HUES48 (cell line): ENCODE measurements at regions not wholly inside any gene's neighbourhood (a gene's known extent, or its start where the extent isn't known, plus 50 kb on each side); places are given as distances from the start of the nearest gene placed in this dataset.

Experiments
- H3K27ac ChIP-seq: one replicate; pipeline ENCODE4 v1.7.0; 2013; ENCODE audit warnings: low read depth, low read length, inconsistent platforms
- H3K27me3 ChIP-seq: 2 replicates; pipeline ENCODE4 v1.6.1; 2013; ENCODE audit warnings: mild to moderate bottlenecking, low read length; ENCODE audit not compliant: control insufficient read depth, insufficient read depth
- H3K36me3 ChIP-seq: 2 replicates; pipeline ENCODE4 v1.6.1; 2013; ENCODE audit warnings: low read length; ENCODE audit not compliant: control insufficient read depth, insufficient read depth
- H3K4me1 ChIP-seq: 2 replicates; pipeline ENCODE4 v1.6.1; 2013; ENCODE audit warnings: mild to moderate bottlenecking, low read length; ENCODE audit not compliant: control insufficient read depth, insufficient read depth
- H3K4me3 ChIP-seq: 2 replicates; pipeline ENCODE4 v1.5.1; 2013; ENCODE audit warnings: mild to moderate bottlenecking, low read depth, low read length
- H3K9ac ChIP-seq: 2 replicates; pipeline ENCODE4 v1.6.1; 2013; ENCODE audit warnings: mild to moderate bottlenecking, low read depth, low read length, moderate library complexity
- H3K9me3 ChIP-seq: 2 replicates; pipeline ENCODE4 v1.6.1; 2013; ENCODE audit warnings: low read length; ENCODE audit not compliant: control insufficient read depth, insufficient read depth

- Histone ChIP-seq H3K4me3 (no peak overlapping the region), H3K9ac (no peak overlapping the region), H3K27ac (no peak overlapping the region), H3K36me3 (no peaks in the 10 kb centered on the region), H3K27me3 (peaks cover 3% of the 10 kb centered on the region; the same call in 1 of the 2 replicates), H3K9me3 (no peaks in the 10 kb centered on the region), H3K4me1 (peaks cover 2% of the 10 kb centered on the region)
Observed at GRCh38 chr2:123913143-123913735, 111.8 kb upstream of the CNTNAP5 start.

GRCh38 chr2:123915380-123915779, 109.7 kb upstream of the CNTNAP5 start:
- Histone ChIP-seq H3K27ac (no peak overlapping the region), H3K27me3 (no peaks in the 10 kb centered on the region), H3K36me3 (no peaks in the 10 kb centered on the region), H3K9me3 (no peaks in the 10 kb centered on the region), H3K4me3 (no peak overlapping the region), H3K9ac (no peak overlapping the region), H3K4me1 (no peaks in the 10 kb centered on the region)

GRCh38 chr2:123916051-123916450, 109.0 kb upstream of the CNTNAP5 start:
- Histone ChIP-seq H3K36me3 (no peaks in the 10 kb centered on the region), H3K27me3 (no peaks in the 10 kb centered on the region), H3K9me3 (no peaks in the 10 kb centered on the region), H3K27ac (no peak overlapping the region), H3K9ac (no peak overlapping the region), H3K4me1 (no peaks in the 10 kb centered on the region), H3K4me3 (no peak overlapping the region)

- H3K27me3 ChIP-seq: no peaks in the 10 kb centered on the region
- H3K4me3 ChIP-seq: no peak overlapping the region
- no peaks in the 10 kb centered on the region for H3K9me3 ChIP-seq
- no peaks in the 10 kb centered on the region for H3K4me1 ChIP-seq
- no peak overlapping the region for H3K27ac ChIP-seq
- H3K9ac ChIP-seq: no peak overlapping the region
- no peaks in the 10 kb centered on the region for H3K36me3 ChIP-seq
Observed at GRCh38 chr2:123916531-123916930, 108.6 kb upstream of the CNTNAP5 start.

GRCh38 chr2:123917241-123917640, 107.8 kb upstream of the CNTNAP5 start:
- no peak overlapping the region for H3K4me3 ChIP-seq
- H3K27me3 ChIP-seq: no peaks in the 10 kb centered on the region
- H3K4me1 ChIP-seq: no peaks in the 10 kb centered on the region
- H3K27ac ChIP-seq: no peak overlapping the region
- no peaks in the 10 kb centered on the region for H3K9me3 ChIP-seq
- H3K9ac ChIP-seq: no peak overlapping the region
- no peaks in the 10 kb centered on the region for H3K36me3 ChIP-seq

- Histone ChIP-seq H3K27ac (no peak overlapping the region), H3K27me3 (no peaks in the 10 kb centered on the region), H3K9ac (no peak overlapping the region), H3K4me1 (no peaks in the 10 kb centered on the region), H3K9me3 (0 out of 2 replicates have a peak, but pooled peaks cover 3% of the 10 kb centered on the region), H3K36me3 (no peaks in the 10 kb centered on the region), H3K4me3 (no peak overlapping the region)
Observed at GRCh38 chr2:123928358-123928757, 96.7 kb upstream of the CNTNAP5 start.

GRCh38 chr2:123935405-123935804, 89.7 kb upstream of the CNTNAP5 start:
- Histone ChIP-seq H3K4me3 (no peak overlapping the region), H3K36me3 (no peaks in the 10 kb centered on the region), H3K4me1 (no peaks in the 10 kb centered on the region), H3K27ac (no peak overlapping the region), H3K9me3 (peaks cover 5% of the 10 kb centered on the region), H3K27me3 (no peaks in the 10 kb centered on the region), H3K9ac (no peak overlapping the region)

GRCh38 chr2:123953846-123954245, 71.2 kb upstream of the CNTNAP5 start:
- Histone ChIP-seq H3K4me1 (peaks cover 5% of the 10 kb centered on the region; the same call in 1 of the 2 replicates), H3K36me3 (no peaks in the 10 kb centered on the region), H3K9ac (no peak overlapping the region), H3K4me3 (no peak overlapping the region), H3K27me3 (no peaks in the 10 kb centered on the region), H3K27ac (no peak overlapping the region), H3K9me3 (no peaks in the 10 kb centered on the region)

GRCh38 chr2:123958011-123958410, 67.1 kb upstream of the CNTNAP5 start:
- Histone ChIP-seq H3K4me3 (no peak overlapping the region), H3K27ac (no peak overlapping the region), H3K9ac (no peak overlapping the region), H3K27me3 (no peaks in the 10 kb centered on the region), H3K4me1 (peaks cover 13% of the 10 kb centered on the region), H3K9me3 (peaks cover 13% of the 10 kb centered on the region), H3K36me3 (no peaks in the 10 kb centered on the region)

- no peak overlapping the region; the same call in 1 of the 2 replicates for H3K4me3 ChIP-seq
- peaks cover 13% of the 10 kb centered on the region for H3K9me3 ChIP-seq
- no peaks in the 10 kb centered on the region for H3K36me3 ChIP-seq
- H3K9ac ChIP-seq: no peak overlapping the region
- H3K27me3 ChIP-seq: no peaks in the 10 kb centered on the region
- H3K4me1 ChIP-seq: peaks cover 13% of the 10 kb centered on the region
- no peak overlapping the region for H3K27ac ChIP-seq
Observed at GRCh38 chr2:123961576-123961975, 63.5 kb upstream of the CNTNAP5 start.

- no peaks in the 10 kb centered on the region for H3K9me3 ChIP-seq
- no peaks in the 10 kb centered on the region for H3K36me3 ChIP-seq
- no peak overlapping the region for H3K4me3 ChIP-seq
- H3K27me3 ChIP-seq: no peaks in the 10 kb centered on the region
- no peak overlapping the region for H3K9ac ChIP-seq
- no peak overlapping the region for H3K27ac ChIP-seq
- no peaks in the 10 kb centered on the region for H3K4me1 ChIP-seq
Observed at GRCh38 chr2:123971564-123972318, 53.3 kb upstream of the CNTNAP5 start.
